ENCODE measurements at regions not wholly inside any gene's neighbourhood (a gene's known extent, or its start where the extent isn't known, plus 50 kb on each side); places are given as distances from the start of the nearest gene placed in this dataset.
"Not testable (repeated sequence)": the region's sequence is repeated elsewhere in the genome, so short reads cannot be mapped to it uniquely, and the experiment has no call there.

DNA sequence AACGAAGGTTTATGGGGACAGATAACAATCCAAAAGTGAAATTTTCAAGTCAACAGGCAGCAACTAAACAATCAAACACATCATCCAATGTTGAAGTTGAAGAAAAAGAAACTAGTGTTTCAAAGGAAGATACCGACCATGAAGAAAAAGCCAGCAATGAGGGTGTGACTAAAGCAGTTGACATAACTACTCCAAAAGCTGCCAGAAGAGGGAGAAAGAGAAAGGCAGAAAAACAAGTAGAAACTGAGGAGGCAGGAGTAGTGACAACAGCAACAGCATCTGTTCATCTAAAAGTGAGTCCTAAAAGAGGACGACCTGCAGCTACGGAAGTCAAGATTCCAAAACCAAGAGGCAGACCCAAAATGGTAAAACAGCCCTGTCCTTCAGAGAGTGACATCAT lies 145.1 kb upstream of the FREM1 start:
- TF ChIP-seq POLR2A (IDR thresholded peaks at IDR 0.05; ENCODE audit: low read length); GATA1 (IDR thresholded peaks at IDR 0.05; ENCODE audit: low read depth, low read length): not testable (repeated sequence)
